Neural cell (in vitro differentiated cells): ENCODE measurements at regions not wholly inside any gene's neighbourhood (a gene's known extent, or its start where the extent isn't known, plus 50 kb on each side); places are given as distances from the start of the nearest gene placed in this dataset.
A peak's percentile ranks its signal among the peaks of the same experiment; 100 is the strongest.
"Not testable (repeated sequence)": the region's sequence is repeated elsewhere in the genome, so short reads cannot be mapped to it uniquely, and the experiment has no call there.

Experiments used
- H2AFZ ChIP-seq: fragments of 200-600, 300-800 bp; sonication (generic), shearing (Covaris generic); 2 replicates; pipeline ENCODE4 v1.6.0; 2014; ENCODE audit warnings: low read depth, mild to moderate bottlenecking, antibody characterized with exemption, low read length, moderate library complexity
- H3F3A ChIP-seq: fragments of 200-600 bp; shearing (Covaris generic); 2 replicates; pipeline ENCODE4 v1.6.1; 2016; ENCODE audit warnings: mild to moderate bottlenecking, moderate library complexity, mixed read lengths, antibody characterized with exemption, low read length; ENCODE audit not compliant: insufficient read depth, poor library complexity, severe bottlenecking
- H3K27ac ChIP-seq: fragments of 200-600, 300-800 bp; sonication (generic), shearing (Covaris generic); 2 replicates; pipeline ENCODE4 v1.5.1; 2014; ENCODE audit warnings: mild to moderate bottlenecking, low read length, moderate library complexity
- H3K27me3 ChIP-seq: fragments of 300-800, 200-600 bp; sonication (generic), shearing (Covaris generic); 2 replicates; pipeline ENCODE4 v1.6.0; 2014; ENCODE audit warnings: mild to moderate bottlenecking, low read depth, low read length, moderate library complexity; ENCODE audit not compliant: insufficient read depth
- H3K36me3 ChIP-seq: fragments of 300-800, 200-600 bp; sonication (generic), shearing (Covaris generic); 2 replicates; pipeline ENCODE4 v1.5.1; 2014; ENCODE audit warnings: mild to moderate bottlenecking, antibody characterized with exemption, low read length, moderate library complexity; ENCODE audit not compliant: insufficient read depth
- H3K4me2 ChIP-seq: fragments of 300-800, 200-600 bp; sonication (generic), shearing (Covaris generic); 2 replicates; pipeline ENCODE4 v1.6.0; 2014; ENCODE audit warnings: mild to moderate bottlenecking, low read length
- H3K4me3 ChIP-seq: fragments of 300-800, 200-600 bp; sonication (generic), shearing (Covaris generic); 2 replicates; pipeline ENCODE4 v1.5.1; 2014; ENCODE audit warnings: mild to moderate bottlenecking, low read length, moderate library complexity
- H3K79me2 ChIP-seq: fragments of 200-600 bp; shearing (Covaris generic); replicated peaks from 2 replicates; pipeline ENCODE4 v1.6.0; 2014; ENCODE audit warnings: mild to moderate bottlenecking, low read length, moderate library complexity; ENCODE audit not compliant: insufficient read depth
- H3K9ac ChIP-seq: fragments of 300-800, 200-600 bp; sonication (generic), shearing (Covaris generic); 2 replicates; pipeline ENCODE4 v1.6.1; 2016; ENCODE audit warnings: mild to moderate bottlenecking, low read length, mixed read lengths
- H3K9me2 ChIP-seq: fragments of 200-600 bp; shearing (Covaris generic); 2 replicates; pipeline ENCODE4 v1.6.1; 2016; ENCODE audit warnings: mild to moderate bottlenecking, low read length, mixed read lengths; ENCODE audit not compliant: insufficient read depth
- H3K9me3 ChIP-seq: fragments of 200-600, 300-800 bp; sonication (generic), shearing (Covaris generic); 2 replicates; pipeline ENCODE4 v1.6.1; 2016; ENCODE audit warnings: mild to moderate bottlenecking, mixed run types, low read length, moderate library complexity, mixed read lengths
- H4K20me1 ChIP-seq: fragments of 200-600 bp; shearing (Covaris generic); 2 replicates; pipeline ENCODE4 v1.6.1; 2016; ENCODE audit warnings: mild to moderate bottlenecking, mixed run types; ENCODE audit not compliant: insufficient read depth
- EP300 ChIP-seq: fragments of 450-650 bp; conservative IDR thresholded peaks from 2 replicates; pipeline ENCODE4 v1.6.1; 2014; ENCODE audit warnings: antibody characterized with exemption, mild to moderate bottlenecking, moderate library complexity; ENCODE audit not compliant: poor library complexity, severe bottlenecking
- EZH2 ChIP-seq: fragments of 200-600, 300-800 bp; shearing (Covaris generic), sonication (generic); IDR thresholded peaks from 2 replicates; pipeline ENCODE4 v1.6.1; 2014; ENCODE audit warnings: antibody characterized with exemption, low read length, borderline replicate concordance, mild to moderate bottlenecking; ENCODE audit not compliant: insufficient read depth, poor library complexity, severe bottlenecking
- MXI1 ChIP-seq: fragments of 450-650 bp; conservative IDR thresholded peaks from 2 replicates; pipeline ENCODE4 v1.6.1; 2014; ENCODE audit warnings: antibody characterized with exemption, mild to moderate bottlenecking; ENCODE audit not compliant: poor library complexity, severe bottlenecking
- POLR2AphosphoS5 ChIP-seq: IDR thresholded peaks from 2 replicates; pipeline ENCODE4 v1.6.1; 2012
- RAD21 ChIP-seq: fragments of 450-650 bp; conservative IDR thresholded peaks from 2 replicates; pipeline ENCODE4 v1.6.1; 2014; ENCODE audit warnings: antibody characterized with exemption, mild to moderate bottlenecking, moderate library complexity
- SMC3 ChIP-seq: fragments of 450-650 bp; conservative IDR thresholded peaks from 2 replicates; pipeline ENCODE4 v1.6.1; 2014; ENCODE audit warnings: antibody characterized with exemption, mild to moderate bottlenecking, moderate library complexity; ENCODE audit not compliant: poor library complexity
- TAF1 ChIP-seq: IDR thresholded peaks from 2 replicates; pipeline ENCODE4 v1.6.1; 2012; ENCODE audit warnings: low read depth
- TF ChIP-seq, protein P1 (sequence below): IDR thresholded peaks from 2 replicates; pipeline ENCODE4 v1.6.1; 2012; ENCODE audit warnings: borderline replicate concordance
- TF ChIP-seq, protein P2 (sequence below): fragments of 450-650 bp; IDR thresholded peaks from 2 replicates; pipeline ENCODE4 v1.5.1; 2014; ENCODE audit warnings: antibody characterized with exemption, mild to moderate bottlenecking, moderate library complexity; ENCODE audit not compliant: poor library complexity, severe bottlenecking

DNA sequence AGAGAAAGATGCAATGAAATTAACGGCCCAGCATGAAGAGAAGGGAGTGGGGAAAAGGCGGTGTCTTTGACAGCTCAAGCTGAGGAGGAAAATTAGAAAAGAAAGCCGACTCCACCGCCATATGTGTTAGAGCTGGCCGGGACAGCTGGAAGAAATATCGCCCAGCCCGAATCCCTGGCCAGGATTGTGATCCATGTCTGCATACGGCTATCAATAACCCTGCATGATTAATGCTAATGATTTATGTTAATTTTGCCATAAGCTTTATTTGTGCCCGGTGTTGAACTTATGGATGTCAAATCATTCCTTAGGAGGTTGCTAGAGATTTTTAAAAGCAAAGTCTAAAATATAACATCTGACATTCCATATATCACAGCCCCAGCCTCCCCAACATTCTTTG lies 263.4 kb upstream of the ZNF507 start:
- Histone ChIP-seq H3K27ac (no peak overlapping the region), H3K36me3 (no peaks in the 10 kb centered on the region), H2AFZ (no peak overlapping the region), H3K79me2 (no peaks in the 10 kb centered on the region), H3K9me3 (no peaks in the 10 kb centered on the region), H3F3A (no peaks in the 10 kb centered on the region), H3K4me3 (no peak overlapping the region), H3K9me2 (no peaks in the 10 kb centered on the region), H4K20me1 (no peaks in the 10 kb centered on the region), H3K9ac (no peak overlapping the region), H3K27me3 (no peaks in the 10 kb centered on the region), H3K4me2 (no peak overlapping the region)
- TF ChIP-seq RAD21, result no peak
- TF ChIP-seq EP300, result no peak
- TF ChIP-seq POLR2AphosphoS5, result no peak
- TF ChIP-seq, protein P1, sequence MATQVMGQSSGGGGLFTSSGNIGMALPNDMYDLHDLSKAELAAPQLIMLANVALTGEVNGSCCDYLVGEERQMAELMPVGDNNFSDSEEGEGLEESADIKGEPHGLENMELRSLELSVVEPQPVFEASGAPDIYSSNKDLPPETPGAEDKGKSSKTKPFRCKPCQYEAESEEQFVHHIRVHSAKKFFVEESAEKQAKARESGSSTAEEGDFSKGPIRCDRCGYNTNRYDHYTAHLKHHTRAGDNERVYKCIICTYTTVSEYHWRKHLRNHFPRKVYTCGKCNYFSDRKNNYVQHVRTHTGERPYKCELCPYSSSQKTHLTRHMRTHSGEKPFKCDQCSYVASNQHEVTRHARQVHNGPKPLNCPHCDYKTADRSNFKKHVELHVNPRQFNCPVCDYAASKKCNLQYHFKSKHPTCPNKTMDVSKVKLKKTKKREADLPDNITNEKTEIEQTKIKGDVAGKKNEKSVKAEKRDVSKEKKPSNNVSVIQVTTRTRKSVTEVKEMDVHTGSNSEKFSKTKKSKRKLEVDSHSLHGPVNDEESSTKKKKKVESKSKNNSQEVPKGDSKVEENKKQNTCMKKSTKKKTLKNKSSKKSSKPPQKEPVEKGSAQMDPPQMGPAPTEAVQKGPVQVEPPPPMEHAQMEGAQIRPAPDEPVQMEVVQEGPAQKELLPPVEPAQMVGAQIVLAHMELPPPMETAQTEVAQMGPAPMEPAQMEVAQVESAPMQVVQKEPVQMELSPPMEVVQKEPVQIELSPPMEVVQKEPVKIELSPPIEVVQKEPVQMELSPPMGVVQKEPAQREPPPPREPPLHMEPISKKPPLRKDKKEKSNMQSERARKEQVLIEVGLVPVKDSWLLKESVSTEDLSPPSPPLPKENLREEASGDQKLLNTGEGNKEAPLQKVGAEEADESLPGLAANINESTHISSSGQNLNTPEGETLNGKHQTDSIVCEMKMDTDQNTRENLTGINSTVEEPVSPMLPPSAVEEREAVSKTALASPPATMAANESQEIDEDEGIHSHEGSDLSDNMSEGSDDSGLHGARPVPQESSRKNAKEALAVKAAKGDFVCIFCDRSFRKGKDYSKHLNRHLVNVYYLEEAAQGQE, result no peak
- no peak for TF ChIP-seq SMC3
- TF ChIP-seq EZH2, result no peak
- TF ChIP-seq MXI1, result no peak
- TF ChIP-seq TAF1, result no peak
- TF ChIP-seq, protein P2, sequence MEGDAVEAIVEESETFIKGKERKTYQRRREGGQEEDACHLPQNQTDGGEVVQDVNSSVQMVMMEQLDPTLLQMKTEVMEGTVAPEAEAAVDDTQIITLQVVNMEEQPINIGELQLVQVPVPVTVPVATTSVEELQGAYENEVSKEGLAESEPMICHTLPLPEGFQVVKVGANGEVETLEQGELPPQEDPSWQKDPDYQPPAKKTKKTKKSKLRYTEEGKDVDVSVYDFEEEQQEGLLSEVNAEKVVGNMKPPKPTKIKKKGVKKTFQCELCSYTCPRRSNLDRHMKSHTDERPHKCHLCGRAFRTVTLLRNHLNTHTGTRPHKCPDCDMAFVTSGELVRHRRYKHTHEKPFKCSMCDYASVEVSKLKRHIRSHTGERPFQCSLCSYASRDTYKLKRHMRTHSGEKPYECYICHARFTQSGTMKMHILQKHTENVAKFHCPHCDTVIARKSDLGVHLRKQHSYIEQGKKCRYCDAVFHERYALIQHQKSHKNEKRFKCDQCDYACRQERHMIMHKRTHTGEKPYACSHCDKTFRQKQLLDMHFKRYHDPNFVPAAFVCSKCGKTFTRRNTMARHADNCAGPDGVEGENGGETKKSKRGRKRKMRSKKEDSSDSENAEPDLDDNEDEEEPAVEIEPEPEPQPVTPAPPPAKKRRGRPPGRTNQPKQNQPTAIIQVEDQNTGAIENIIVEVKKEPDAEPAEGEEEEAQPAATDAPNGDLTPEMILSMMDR, result no peak

DNA sequence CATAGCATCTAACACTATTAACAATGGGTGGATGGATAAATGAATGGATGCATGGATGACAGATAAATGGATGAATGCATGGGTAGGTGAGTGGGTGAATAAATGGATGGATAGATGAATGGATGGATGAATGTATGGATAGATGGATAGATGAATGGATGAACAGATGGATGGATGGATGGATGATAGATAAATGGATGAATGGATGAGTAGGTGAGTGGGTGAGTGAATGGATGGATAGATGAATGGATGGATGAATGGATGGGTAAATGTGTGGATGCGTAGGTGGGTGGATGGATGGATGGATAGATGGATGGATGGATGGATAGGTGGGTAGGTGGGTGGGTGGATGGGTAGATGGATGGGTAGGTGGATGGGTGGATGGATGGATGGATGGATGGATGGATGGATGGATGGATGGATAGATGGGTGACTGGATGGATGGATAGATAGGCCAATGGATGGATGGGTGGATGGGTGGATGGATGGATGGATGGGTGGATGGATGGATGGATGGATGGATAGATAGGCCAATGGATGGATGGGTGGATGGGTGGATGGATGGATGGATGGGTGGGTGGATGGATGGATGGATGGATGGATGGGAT lies 260.6 kb upstream of the ZNF507 start:
- not testable (repeated sequence) for H3F3A ChIP-seq, H3K9me2 ChIP-seq, H3K27me3 ChIP-seq, H3K4me3 ChIP-seq, H3K27ac ChIP-seq, H2AFZ ChIP-seq, H3K9me3 ChIP-seq, H4K20me1 ChIP-seq, H3K36me3 ChIP-seq, H3K79me2 ChIP-seq, H3K9ac ChIP-seq, H3K4me2 ChIP-seq

DNA sequence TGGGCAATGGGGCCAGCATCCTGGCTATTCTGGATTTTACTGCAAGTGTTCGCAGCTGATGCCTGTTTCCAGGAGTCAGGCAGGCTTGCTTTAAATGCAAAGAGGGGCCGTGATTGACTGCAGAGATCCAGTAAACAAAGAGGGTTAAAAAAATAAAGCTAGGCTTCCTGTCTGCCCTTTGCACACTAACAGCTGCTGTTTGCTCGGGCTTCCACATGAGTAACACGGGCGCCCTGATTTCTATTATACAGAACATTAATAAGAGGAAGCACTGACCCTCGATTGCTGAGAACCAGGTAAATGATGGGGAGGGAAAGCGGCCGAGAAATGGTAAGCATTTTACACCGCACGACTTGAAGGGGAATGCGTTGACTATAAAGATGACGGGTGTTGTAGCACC lies 254.2 kb upstream of the ZNF507 start:
- H3K36me3 ChIP-seq, result no peaks in the 10 kb centered on the region
- H3K4me3 ChIP-seq, result no peak overlapping the region
- H3K27me3 ChIP-seq, result no peaks in the 10 kb centered on the region
- no peaks in the 10 kb centered on the region for H3K9me2 ChIP-seq
- H3K27ac ChIP-seq, result no peak overlapping the region
- TF ChIP-seq EP300 (no peak), POLR2AphosphoS5 (peak; percentile 45)
- H4K20me1 ChIP-seq, result no peaks in the 10 kb centered on the region
- H3K9ac ChIP-seq, result peak overlapping the region; percentile 17
- H2AFZ ChIP-seq, result no peak overlapping the region
- H3K9me3 ChIP-seq, result no peaks in the 10 kb centered on the region
- H3F3A ChIP-seq, result no peaks in the 10 kb centered on the region
- peak overlapping the region; percentile 7 for H3K4me2 ChIP-seq
- H3K79me2 ChIP-seq, result no peaks in the 10 kb centered on the region
